GM19438 (cell line): ENCODE measurements at regions not wholly inside any gene's neighbourhood (a gene's known extent, or its start where the extent isn't known, plus 50 kb on each side); places are given as distances from the start of the nearest gene placed in this dataset.
"Not testable (repeated sequence)": the region's sequence is repeated elsewhere in the genome, so short reads cannot be mapped to it uniquely, and the experiment has no call there.

Experiments used
- ATAC-seq: cut with Tn5 transposase; IDR thresholded peaks from one replicate; pipeline ENCODE4 v1.9.1; 2021; ENCODE audit warnings: low read depth; ENCODE audit not compliant: unreplicated experiment

DNA sequence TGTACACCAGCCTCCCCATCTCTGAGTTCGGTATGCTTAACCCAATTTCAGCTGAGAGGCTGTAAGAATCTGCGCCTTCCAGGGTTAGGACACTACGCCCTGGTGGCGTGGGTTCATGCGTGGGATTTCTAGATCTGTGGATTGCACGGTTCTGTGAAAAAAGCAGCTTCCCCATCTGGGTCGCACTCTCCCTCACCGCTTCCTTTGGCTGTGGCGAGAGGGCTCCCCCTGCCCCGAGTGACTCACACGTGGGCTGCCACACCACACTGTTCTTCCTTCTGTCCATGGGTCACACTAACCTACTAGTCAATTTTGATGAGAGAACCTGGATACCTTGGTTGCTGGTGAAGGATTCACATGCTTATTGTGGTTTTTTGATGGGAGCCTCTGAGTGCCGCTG is 256.0 kb upstream of the MAF start:
- ATAC-seq: no peak

- no peak for ATAC-seq
Observed at GRCh38 chr16:79850348-79850747, 249.8 kb upstream of the MAF start.

GRCh38 chr16:79849119-79849518 is 248.6 kb upstream of the MAF start:
- ATAC-seq: no peak

DNA sequence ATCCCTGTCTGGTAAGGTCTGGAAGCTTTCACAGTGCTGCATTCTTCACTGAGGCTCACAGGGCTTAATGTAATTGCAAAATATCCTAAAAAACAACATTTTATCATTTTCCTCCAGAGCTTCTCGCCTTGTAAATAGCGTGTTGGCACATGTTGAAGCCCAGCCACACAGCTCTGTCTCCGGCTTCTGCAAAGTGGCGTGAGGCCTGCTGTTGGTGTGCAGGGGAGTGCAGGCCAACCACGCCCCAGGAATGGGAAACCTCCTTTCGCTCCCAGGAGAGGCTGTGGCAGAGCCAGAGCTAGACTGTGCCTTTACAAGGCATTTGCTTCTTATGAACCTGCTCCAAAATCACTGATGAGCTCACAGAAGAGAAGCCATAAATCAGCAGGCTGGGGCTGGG is 248.2 kb upstream of the MAF start:
- no peak for ATAC-seq

DNA sequence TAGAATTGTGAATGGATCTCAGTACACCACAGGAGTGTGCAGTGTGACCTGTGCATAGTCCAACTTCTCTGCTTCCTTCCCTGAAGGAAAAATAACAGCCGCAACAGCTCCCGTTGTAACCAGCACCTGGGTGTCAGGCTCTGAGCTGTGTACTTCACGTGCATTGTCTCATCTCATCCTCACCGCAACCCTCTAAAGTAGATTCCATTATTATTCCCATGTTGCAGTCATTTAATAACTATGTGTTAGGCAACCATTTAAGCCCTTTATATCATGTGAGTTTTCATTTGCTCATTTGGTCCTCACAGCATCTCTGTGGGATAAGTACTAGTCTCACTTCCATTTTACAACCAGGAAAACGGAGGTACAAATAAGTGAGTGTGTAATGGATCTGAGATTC is 247.0 kb upstream of the MAF start:
- no peak for ATAC-seq

- ATAC-seq: no peak
Observed at GRCh38 chr16:79847101-79847500, 246.6 kb upstream of the MAF start.

- no peak for ATAC-seq
Observed at GRCh38 chr16:79845734-79846135, 245.2 kb upstream of the MAF start.

DNA sequence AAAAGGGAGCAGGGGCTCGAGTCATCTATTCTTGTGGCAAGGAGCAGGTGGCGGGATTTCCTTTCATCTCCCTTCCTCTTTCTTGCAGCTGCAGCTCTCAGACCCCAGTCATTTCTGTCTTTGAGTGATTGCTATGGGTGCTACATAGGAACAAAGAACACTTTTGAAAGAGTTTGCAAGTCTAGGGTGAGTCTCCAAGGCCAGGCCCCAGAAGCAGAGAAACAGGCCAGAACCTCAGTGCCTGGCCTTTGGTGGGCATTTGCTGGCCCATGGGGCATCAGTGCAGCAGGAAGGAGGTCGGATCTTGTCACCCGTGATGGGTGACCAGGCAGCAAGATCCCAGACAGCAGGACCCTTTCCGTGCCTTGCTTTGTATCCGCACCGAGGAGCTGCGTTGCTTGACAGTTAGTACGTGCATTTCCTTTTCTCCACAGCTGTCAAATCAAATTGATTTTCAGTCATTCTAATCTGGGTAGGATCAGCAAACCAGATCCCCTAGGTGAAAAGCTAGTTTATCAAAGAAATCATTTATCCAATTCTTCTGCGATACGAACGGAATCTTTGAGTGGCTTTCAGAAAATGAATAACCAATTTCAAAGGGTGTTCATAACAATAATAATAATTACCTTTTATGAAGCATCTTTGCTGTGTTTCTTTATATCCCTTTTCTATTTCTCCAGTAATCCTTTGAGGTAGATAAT is 244.6 kb upstream of the MAF start:
- ATAC-seq: peak; percentile 91

DNA sequence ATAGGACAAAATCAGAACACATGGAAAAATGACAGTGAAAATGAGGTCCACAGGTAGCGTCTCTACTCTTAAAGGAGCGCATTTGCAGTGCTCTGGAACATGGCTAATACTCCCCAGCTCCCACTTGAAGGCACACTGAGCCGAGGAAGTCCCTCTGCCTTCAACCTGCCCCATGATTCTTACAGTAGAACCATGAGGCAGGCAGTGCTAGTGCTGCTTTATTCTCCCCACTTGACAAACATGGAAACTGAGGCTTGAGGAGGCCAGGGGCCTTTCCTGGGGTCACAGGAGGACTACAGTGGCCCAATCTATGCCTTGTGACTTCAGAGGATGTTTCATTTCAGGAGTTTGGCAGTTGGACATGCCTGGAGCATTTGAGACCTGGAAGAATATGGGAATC is 244.1 kb upstream of the MAF start:
- ATAC-seq: no peak

GRCh38 chr16:79843631-79844043 is 243.1 kb upstream of the MAF start:
- ATAC-seq: no peak

DNA sequence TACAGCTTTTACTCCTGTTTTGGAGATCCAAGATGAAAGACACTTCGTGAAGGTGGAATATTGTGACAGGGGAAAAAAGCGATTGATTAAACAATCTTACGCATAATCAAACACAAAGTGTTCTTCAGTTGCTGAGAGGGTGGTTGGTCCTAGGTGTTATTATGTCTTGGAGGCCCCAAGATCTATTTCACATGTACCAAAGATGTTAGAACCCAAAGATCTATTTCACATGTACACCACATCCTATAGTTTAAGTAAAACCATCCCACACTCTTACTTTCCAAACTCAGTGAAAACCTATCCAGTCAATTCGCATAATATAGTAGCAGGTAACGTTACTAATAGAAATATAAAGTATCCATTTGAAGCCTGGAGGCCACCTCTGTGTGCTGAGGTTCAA is 242.6 kb upstream of the MAF start:
- ATAC-seq: no peak

DNA sequence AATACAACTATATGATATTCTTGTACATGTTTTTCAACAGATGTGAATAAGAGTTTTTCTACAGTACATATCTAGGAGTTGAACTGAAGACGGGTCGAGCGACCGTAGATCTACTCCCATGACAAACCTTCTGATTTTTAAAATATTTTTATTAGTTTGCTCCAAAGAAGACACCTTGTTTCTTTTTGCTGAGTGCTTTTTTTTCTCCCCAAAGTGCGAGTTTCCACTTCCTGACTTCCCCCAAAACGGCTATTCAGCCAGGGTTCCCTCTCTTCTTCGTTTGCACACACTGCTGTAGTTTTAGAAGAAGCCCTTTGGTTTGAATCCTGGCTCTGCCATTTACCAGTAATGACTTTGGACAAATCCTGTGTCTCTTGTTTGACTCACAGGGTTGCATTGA is 241.7 kb upstream of the MAF start:
- ATAC-seq: no peak

GRCh38 chr16:79839466-79840341 is 239.2 kb upstream of the MAF start:
- ATAC-seq: no peak

DNA sequence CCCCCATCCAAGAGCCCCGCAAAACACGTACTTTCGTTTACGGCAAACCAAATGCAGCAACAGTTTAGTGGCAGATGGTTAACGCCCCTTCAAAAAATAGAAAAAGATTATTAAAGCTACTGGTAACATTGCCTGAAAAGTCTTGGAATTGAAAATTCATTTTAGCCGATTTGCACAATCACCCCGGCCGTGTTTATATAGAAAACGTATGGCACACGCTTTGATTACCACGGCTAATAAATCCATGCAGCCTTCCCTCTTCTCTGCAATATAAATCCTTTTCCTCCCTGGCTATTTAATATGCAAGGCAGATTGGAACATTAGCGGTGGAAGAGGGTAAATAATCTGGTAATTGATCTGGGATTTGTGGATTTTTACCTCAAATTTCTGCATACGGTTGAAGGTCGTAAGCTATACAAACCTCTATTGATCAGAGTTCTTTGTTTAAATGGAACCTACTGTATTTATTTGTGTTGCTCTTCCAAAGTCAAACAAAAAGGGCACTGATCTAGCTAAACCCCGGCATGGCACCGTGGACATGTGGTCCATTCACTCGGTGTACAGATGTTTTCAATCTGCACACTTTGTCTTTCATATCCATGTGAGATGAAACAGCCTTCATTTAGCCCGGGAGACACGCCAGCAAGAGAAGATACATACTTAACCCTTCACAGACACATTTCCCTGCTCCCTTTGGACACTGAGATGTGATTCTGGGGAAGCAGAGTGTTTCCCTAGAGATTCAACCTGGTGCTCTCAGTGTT is 238.1 kb upstream of the MAF start:
- ATAC-seq: no peak

DNA sequence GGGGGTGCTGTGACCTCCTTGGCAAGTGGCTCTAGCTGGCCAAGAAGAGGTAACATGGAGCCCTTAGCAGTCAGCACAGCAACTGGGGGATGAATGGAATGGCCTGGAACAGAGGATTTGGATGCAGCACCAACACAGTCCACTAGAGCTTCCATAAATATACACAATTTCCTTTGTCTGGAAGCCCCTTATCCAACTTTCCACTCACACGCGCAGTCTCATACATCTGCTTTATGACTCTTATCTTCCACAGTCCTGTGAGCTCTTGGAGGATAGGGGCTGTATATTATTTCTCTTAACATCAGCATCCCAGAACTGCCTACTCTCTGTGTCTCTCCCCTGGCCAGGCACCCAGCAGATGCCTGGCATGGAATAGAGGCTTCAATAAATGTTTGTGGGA is 235.6 kb upstream of the MAF start:
- no peak for ATAC-seq

GRCh38 chr16:79835194-79835593 is 234.7 kb upstream of the MAF start:
- no peak for ATAC-seq

GRCh38 chr16:79834720-79835119 is 234.2 kb upstream of the MAF start:
- no peak for ATAC-seq

DNA sequence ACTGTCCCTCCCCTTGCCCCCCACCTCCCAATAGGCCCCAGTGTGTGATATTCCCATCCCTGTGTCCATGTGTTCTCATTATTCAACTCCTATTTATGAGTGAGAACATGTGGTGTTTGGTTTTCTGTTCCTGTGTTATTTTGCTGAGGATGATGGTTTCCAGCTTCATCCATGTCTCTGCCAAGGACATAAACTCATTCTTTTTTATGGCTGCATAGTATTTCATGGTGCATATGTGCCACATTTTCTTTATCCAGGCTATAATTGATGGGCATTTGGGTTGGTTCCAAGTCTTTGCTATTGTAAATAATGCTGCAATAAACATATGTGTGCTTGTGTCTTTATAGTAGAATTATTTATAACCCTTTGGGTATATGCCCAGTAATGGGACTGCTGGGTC is 233.5 kb upstream of the MAF start:
- ATAC-seq: not testable (repeated sequence)

DNA sequence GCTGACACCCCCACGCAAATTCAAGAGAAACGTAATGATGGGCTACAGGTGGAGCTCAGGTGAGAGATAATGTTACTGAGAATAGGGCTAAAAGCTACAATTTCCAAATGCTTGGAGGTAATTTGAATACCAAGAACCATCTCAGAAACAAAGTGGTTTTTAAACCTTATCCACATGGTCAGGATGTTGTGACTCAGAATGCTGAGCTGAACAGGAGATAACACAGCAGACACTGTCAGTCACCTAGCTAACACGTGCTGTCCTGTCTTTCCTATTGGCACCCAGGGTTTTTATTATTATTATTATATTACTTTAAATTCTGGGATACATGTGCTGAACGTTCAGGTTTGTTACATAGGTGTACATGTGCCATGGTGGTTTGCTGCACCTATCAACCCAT is 233.0 kb upstream of the MAF start:
- no peak for ATAC-seq

GRCh38 chr16:79826732-79827475 is 226.4 kb upstream of the MAF start:
- no peak for ATAC-seq

GRCh38 chr16:79825002-79825401 is 224.5 kb upstream of the MAF start:
- no peak for ATAC-seq
